Activated T-helper 1 cell treated with anti-CD3 and anti-CD28 coated beads, Interleukin-12 subunit alpha, Interleukin-12 subunit beta, Interleukin-2, Interleukin-4 antibody, amounts not matched to agents 30 ng/mL and 10 ng/mL and 1 ng/mL, durations not matched to agents 14 hours and 24 hours and 36 hours (primary cell): ENCODE measurements at regions not wholly inside any gene's neighbourhood (a gene's known extent, or its start where the extent isn't known, plus 50 kb on each side); places are given as distances from the start of the nearest gene placed in this dataset.

Experiments used
- DNase-seq: peaks from one replicate; pipeline ENCODE4 v3.0.0; 2021; ENCODE audit warnings: low spot score
- H3K27ac Mint-ChIP-seq: one replicate; pipeline ENCODE4 v1.8.0; 2021; ENCODE audit warnings: mild to moderate bottlenecking, mixed read lengths
- H3K27me3 Mint-ChIP-seq: one replicate; pipeline ENCODE4 v1.8.0; 2022; ENCODE audit warnings: mild to moderate bottlenecking, moderate library complexity, mixed read lengths; ENCODE audit not compliant: insufficient read depth
- H3K36me3 Mint-ChIP-seq: one replicate; pipeline ENCODE4 v1.8.0; 2021; ENCODE audit warnings: low read depth, mixed read lengths
- H3K4me1 Mint-ChIP-seq: one replicate; pipeline ENCODE4 v1.8.0; 2021; ENCODE audit warnings: low read depth, mixed read lengths
- H3K4me3 Mint-ChIP-seq: one replicate; pipeline ENCODE4 v1.8.0; 2021; ENCODE audit warnings: mild to moderate bottlenecking, moderate library complexity, mixed read lengths
- H3K9me3 Mint-ChIP-seq: one replicate; pipeline ENCODE4 v1.8.0; 2021; ENCODE audit warnings: mixed read lengths
- intact Hi-C: fragments of 100-400 bp; cut with micrococcal nuclease; formaldehyde crosslinking; loops from one replicate; pipeline ENCODE4 v1.15.1; 2024

DNA sequence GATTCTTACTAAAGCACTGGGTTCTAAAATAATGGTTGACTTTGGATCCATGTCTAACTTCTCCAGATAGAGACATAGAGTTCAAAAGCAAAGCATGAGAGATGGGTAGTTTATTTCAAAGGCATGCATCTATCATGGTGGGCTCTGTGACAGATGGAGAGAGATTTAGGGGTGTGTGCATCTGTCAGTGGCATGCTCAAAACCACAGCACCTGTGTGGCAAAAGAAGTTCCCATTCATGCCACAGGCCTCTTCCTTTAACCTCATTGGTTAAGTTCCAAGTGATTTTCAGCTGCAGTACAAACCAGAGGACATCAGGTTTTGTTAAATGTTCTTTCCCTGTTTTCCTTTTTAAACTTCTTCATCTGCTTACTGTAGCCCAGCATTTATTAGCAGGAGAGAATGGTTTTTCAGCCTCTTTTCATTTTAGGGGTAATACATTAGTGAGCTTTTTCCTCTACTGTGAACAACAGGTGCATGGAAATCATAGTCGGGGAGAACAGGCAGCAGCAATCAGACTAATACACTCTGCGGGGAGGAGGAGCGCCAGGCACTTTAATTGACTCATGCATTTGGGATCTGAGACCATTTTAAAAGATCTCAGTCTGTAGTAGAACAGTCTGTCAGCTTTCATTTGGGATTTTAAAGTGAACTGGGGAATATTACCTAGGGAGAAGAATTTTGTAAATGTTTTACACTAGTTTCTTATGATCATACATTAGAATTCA is 52.4 kb upstream of the UPP2 start:
- Mint-ChIP-seq H3K4me3 (no peak overlapping the region), H3K4me1 (no peaks in the 10 kb centered on the region), H3K27me3 (peaks cover 9% of the 10 kb centered on the region), H3K9me3 (no peaks in the 10 kb centered on the region), H3K36me3 (no peaks in the 10 kb centered on the region), H3K27ac (no peak overlapping the region)
- intact Hi-C loops, result no loop called here
- DNase-seq, result no peak

DNA sequence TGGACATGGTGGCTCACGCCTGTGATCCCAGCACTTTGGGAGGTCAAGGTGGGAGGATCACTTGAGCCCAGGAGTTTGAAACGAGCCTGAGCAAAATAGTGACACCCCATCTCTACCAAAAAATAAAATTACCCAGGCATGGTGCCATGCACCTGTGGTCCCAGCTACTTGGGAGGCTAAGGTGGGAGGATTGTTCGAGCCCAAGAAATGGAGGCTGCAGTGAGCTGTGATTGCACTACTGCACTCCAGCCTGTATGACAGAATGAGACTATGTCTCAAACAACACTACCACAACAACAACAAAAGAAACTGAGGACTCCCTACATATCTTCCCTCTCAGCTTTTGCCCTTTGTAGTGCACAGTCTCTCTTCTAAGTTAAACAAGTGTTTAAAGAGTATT is 53.3 kb upstream of the UPP2 start:
- no peak overlapping the region for H3K4me3 Mint-ChIP-seq
- H3K9me3 Mint-ChIP-seq, result no peaks in the 10 kb centered on the region
- H3K27me3 Mint-ChIP-seq, result peaks cover 9% of the 10 kb centered on the region
- no peaks in the 10 kb centered on the region for H3K36me3 Mint-ChIP-seq
- no peak overlapping the region for H3K27ac Mint-ChIP-seq
- intact Hi-C loops, result no loop called here
- no peak for DNase-seq
- no peaks in the 10 kb centered on the region for H3K4me1 Mint-ChIP-seq

DNA sequence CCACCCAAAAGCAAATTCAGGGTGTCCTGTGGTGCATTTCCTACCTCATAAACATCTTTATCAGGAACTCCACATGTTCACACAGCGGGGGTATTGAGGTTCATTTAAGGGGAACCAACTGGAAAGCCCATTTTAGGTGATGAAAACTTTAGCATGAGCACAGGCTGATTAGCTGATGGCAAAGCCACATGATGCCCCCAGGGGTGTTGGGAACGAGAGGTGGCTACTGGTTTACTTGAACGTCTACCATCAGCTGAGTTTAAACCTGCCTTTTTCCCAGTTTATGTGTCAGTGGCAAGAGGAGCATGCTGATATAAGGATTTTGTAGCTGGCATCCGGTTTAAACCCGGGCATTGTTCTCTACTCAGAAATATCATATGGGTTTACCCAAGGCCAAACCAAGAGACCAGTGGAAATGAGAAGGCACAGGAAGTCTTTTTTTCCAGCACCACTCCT is 54.5 kb upstream of the UPP2 start:
- Mint-ChIP-seq H3K4me1 (no peaks in the 10 kb centered on the region), H3K9me3 (no peaks in the 10 kb centered on the region), H3K27ac (no peak overlapping the region), H3K4me3 (no peak overlapping the region), H3K36me3 (no peaks in the 10 kb centered on the region), H3K27me3 (peaks cover 9% of the 10 kb centered on the region)
- DNase-seq, result no peak
- intact Hi-C loops, result no loop called here

DNA sequence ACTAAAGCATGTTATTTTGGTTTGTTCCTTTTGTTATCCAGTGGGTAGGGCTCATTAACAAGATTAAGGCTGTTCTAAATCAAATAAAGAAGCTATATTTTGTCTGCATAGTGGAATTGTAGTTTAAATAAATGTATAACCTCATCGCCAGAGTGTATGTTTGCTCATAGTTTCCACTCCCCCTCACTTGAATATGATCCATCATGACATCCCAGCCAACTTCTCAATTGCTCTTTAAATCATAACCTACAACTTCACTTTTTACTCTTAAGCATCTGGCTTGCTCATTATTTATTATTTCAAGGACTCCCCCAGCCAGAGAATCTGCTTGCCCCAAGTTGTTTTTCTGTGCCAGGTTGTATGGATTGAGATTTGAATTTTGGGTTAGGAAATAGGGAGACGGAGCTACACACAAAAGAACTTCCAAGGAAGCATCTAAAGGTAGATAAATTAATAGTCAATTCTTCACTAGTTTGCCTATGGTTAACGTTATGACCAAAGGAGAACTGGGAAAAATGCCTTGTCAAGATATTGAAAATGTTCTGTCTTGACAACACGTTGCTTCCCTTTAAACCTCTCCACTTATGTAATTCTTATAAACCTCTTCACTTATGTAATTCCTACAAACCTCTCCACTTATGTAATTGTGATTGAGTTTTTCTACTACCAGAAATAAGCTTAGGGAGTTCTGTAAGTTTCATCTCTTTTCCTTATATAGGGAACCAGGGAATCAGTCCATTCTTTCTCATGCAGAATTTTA is 55.4 kb upstream of the UPP2 start:
- intact Hi-C loops, result no loop called here
- no peak for DNase-seq
- Mint-ChIP-seq H3K4me1 (no peaks in the 10 kb centered on the region), H3K27me3 (peaks cover 9% of the 10 kb centered on the region), H3K27ac (no peak overlapping the region), H3K36me3 (no peaks in the 10 kb centered on the region), H3K9me3 (no peaks in the 10 kb centered on the region), H3K4me3 (no peak overlapping the region)

DNA sequence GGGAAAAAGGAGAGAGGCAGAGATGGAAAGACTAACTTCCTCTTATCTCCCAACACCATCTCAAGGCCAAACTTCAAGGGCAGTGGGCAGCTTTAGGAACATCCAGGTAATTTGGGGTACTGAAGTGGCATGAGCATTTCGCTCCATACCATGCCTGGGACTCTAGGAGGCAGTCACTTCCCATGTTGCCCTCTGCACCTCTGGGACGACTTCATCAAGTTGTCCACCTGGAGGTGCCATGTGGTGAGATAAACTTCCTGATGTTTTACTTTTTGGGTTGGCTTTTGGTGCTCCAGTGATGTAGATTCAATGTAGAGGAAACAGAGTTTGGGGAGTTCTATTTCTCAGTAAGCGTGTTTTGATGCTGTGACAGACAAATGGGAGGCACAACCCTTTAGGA is 56.3 kb upstream of the UPP2 start:
- H3K4me3 Mint-ChIP-seq, result no peak overlapping the region
- intact Hi-C loops, result no loop called here
- no peaks in the 10 kb centered on the region for H3K9me3 Mint-ChIP-seq
- H3K36me3 Mint-ChIP-seq, result no peaks in the 10 kb centered on the region
- no peaks in the 10 kb centered on the region for H3K4me1 Mint-ChIP-seq
- peaks cover 9% of the 10 kb centered on the region for H3K27me3 Mint-ChIP-seq
- H3K27ac Mint-ChIP-seq, result no peak overlapping the region
- DNase-seq, result no peak

DNA sequence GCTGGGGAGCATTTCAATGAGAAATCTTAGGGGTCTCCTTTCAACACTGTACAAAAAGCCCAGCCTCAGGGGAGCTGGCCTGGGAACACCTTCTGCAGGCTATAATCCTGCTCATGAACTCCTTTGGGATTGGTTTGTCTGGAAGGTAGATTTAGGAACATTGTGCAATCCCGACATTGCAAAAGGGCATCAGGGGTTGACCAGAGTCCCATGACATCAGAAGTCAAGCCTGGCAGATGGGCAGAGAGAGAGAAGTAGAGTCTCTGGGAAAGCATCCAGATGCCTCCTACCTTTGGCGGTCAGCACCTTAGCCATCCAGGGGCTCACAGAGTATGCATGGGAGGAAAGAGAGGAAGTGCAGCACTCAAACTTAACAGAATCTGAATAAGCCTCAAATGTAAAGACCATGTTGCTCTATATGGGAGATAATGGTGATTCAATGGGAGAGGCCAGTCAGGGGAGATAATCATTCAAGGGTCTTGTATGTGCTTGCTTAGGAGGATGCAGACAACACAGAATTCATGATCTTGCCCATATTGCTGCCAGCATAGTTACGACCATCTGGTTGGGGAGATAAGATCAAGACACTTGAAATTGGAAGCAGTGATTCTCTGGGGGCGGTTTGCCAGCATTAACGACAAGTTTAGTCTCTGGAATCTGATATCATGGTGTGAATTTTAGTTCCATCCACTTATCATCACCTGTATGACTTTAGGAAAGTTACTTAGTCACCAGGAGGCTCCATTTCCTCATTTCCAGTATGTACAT is 58.3 kb upstream of the UPP2 start:
- Mint-ChIP-seq H3K36me3 (no peaks in the 10 kb centered on the region), H3K27ac (no peak overlapping the region), H3K9me3 (no peaks in the 10 kb centered on the region), H3K4me1 (no peaks in the 10 kb centered on the region), H3K4me3 (no peak overlapping the region), H3K27me3 (peaks cover 12% of the 10 kb centered on the region)
- DNase-seq, result no peak
- intact Hi-C loops, result no loop called here

DNA sequence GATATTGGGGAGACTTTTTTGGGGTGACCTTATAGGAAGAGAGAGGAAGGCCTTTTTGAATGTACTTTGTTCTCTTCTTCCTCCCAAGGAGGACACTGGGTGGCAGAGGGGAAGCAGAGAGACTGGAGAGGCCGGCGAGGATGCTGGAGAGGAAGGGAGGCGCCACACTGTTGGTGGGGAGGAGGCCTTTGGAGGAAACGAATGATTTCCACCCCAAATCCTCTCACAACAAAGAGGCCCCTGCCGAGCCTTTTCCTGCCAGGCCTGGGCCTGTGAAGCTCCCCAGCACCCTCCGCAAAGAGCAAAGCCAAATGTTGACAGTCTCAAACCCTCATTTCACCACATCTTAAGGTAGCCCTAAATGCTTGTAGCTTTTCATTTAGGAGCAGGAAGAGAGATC is 59.0 kb upstream of the UPP2 start:
- DNase-seq, result no peak
- H3K27ac Mint-ChIP-seq, result no peak overlapping the region
- no peaks in the 10 kb centered on the region for H3K36me3 Mint-ChIP-seq
- no peaks in the 10 kb centered on the region for H3K9me3 Mint-ChIP-seq
- intact Hi-C loops, result no loop called here
- H3K4me3 Mint-ChIP-seq, result no peak overlapping the region
- H3K4me1 Mint-ChIP-seq, result no peaks in the 10 kb centered on the region
- peaks cover 11% of the 10 kb centered on the region for H3K27me3 Mint-ChIP-seq

DNA sequence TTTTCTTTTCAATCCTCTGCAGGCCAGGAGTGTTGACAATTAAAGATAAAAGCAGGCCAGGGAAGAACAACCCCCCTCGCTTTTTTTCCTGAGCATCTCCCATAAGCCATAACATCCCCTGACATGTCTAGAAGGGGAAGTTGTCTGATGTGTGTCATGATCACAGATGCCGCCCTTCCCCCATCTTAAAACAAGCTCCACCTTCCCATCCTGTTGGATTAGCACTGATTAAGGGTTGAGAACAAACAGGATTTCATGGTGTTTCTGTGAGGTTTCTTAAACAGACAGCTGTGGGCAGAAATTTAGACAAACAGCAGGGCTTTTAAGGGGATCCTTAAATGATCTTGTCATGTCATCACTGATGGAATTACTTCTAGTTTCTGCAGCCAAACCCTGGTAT is 59.4 kb upstream of the UPP2 start:
- no peaks in the 10 kb centered on the region for H3K36me3 Mint-ChIP-seq
- no peak overlapping the region for H3K27ac Mint-ChIP-seq
- H3K27me3 Mint-ChIP-seq, result peaks cover 15% of the 10 kb centered on the region
- DNase-seq, result no peak
- H3K4me1 Mint-ChIP-seq, result no peaks in the 10 kb centered on the region
- H3K9me3 Mint-ChIP-seq, result no peaks in the 10 kb centered on the region
- H3K4me3 Mint-ChIP-seq, result no peak overlapping the region
- intact Hi-C loops, result no loop called here

DNA sequence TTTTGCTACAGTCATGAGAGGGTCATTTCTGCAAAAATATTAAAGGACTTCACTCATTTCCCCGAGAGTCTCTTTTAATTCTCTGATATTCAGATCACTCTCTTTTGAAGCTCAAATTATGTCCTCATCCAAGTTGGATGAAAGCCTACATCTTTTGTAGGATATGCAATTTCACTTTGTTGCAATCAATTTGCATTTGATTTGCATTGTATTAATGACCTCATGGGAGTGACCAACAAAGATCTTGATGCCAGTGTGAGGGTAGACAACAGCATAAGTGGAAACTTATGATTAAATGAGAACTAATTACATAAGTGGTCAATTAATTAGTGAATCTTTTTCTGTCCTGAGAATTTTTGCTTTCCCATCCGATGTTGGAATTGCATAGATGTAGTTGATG is 60.3 kb upstream of the UPP2 start:
- intact Hi-C loops, result no loop called here
- H3K27ac Mint-ChIP-seq, result no peak overlapping the region
- H3K4me1 Mint-ChIP-seq, result no peaks in the 10 kb centered on the region

DNA sequence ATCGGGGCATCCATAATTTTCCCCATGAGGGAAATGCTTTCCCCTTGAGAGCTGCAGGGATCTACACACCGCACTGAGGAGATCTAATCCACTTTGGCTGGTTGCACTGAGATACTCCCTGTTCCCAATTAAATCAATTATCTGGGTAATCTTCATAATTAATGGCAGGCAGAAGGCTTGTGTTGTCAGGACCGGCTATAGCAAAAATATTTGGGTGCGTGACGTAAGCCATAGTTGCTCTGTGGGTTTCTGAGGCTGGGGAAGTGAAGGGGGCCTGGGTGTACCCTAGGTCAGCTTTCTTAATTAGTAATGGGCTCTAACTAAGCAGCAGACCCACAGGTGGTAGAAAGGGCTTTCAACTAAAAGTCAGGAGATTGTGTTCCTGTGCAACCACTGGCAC is 62.8 kb upstream of the UPP2 start:
- Mint-ChIP-seq H3K27me3 (peaks cover 14% of the 10 kb centered on the region), H3K4me3 (no peak overlapping the region), H3K4me1 (no peaks in the 10 kb centered on the region), H3K36me3 (no peaks in the 10 kb centered on the region), H3K9me3 (no peaks in the 10 kb centered on the region), H3K27ac (no peak overlapping the region)
- intact Hi-C loops, result no loop called here
- no peak for DNase-seq

More for the DNA sequence above, 60.3 kb upstream of the UPP2 start:
- H3K27me3 Mint-ChIP-seq, result peaks cover 15% of the 10 kb centered on the region
- H3K9me3 Mint-ChIP-seq, result no peaks in the 10 kb centered on the region
- H3K36me3 Mint-ChIP-seq, result no peaks in the 10 kb centered on the region
- no peak overlapping the region for H3K4me3 Mint-ChIP-seq
- DNase-seq, result no peak

DNA sequence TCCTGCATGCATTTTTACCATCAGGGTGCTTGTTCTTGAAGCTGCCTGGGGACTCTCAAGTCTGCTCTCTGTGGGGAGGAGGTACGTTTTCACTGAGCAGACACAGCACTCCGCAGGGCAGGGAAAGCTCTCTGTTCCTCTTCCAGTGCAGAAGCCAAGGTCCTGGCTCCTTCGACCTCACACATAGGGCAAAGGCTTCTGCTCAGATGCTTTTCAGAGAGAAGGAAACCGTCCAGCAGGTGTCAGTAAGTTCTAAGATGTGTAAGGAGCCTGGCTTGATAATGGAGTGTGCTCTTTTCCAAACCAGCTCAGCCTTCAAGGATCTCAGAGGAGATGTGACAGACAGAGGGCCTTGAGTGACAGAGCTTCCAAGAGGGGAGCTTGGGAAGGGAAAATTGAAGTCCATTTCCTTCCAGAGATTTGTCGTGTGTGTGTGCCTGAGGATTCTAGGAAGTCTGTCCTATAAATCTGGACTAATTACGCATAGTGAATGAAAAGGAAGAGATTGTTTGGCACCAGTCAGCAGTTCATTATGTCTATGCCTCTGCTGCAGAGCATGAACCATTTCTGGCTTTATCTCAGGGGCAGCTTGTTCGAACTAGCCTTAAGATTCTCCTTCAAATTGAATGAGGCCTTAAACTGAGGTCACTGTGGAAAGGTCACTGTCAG is 67.3 kb upstream of the UPP2 start:
- Mint-ChIP-seq H3K9me3 (no peaks in the 10 kb centered on the region), H3K27ac (no peak overlapping the region), H3K27me3 (peaks cover 17% of the 10 kb centered on the region), H3K4me3 (no peak overlapping the region), H3K36me3 (no peaks in the 10 kb centered on the region), H3K4me1 (no peaks in the 10 kb centered on the region)
- intact Hi-C loops, result no loop called here
- no peak for DNase-seq

DNA sequence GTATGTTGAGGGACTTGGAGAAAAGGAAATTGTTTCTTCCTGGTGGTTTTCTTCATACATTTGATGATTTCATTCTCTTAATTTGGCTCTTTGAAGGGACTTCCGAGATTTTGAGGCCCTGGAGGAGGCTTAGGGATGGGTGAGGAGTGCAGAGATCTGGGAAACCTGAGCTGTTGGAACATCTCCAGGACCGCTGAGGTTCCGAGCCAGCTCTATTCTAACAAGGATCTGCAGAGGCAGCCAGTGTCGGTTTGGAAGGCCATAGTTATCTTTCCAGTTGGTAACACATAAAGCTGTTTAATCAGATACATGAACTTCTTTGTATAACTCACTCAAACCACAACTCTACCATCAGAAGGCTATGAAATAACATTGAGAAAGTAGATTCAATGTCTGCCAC is 70.3 kb upstream of the UPP2 start:
- Mint-ChIP-seq H3K36me3 (no peaks in the 10 kb centered on the region), H3K9me3 (no peaks in the 10 kb centered on the region), H3K4me1 (no peaks in the 10 kb centered on the region), H3K27me3 (peaks cover 11% of the 10 kb centered on the region), H3K27ac (no peak overlapping the region), H3K4me3 (no peak overlapping the region)
- DNase-seq, result no peak
- intact Hi-C loops, result no loop called here
